ENCODE measurements at regions not wholly inside any gene's neighbourhood (a gene's known extent, or its start where the extent isn't known, plus 50 kb on each side); places are given as distances from the start of the nearest gene placed in this dataset.

DNA sequence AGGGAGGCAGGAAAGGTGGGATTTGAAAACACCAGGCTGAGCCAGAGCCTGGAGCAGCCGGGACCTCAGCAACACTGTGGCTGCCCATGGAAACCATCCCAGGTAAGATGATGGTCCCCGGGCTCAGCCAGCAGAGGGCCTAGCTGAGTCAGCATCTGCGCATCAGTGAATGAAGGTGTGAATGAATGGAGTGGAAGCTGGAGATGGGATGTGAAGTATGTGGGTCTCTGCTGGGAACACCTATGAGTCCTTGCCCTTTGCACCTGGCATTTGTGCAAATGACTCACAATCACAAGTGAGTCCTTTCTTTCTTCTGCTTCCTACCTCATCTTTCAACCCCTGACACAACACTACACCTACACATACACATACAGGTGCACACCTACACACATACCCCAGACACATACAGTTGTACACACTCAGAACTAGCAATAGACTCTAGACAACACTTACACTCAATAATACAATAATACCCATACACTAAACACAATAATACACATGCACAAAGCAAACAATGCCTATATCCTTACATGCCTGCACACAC, 62.8 kb upstream of the PRDM11 start:
- DNase-seq (ENCODE audit: missing footprints) (no peak), ATAC-seq (no peak)
- intact Hi-C loops (cut with DNase I): no loop called here

DNA sequence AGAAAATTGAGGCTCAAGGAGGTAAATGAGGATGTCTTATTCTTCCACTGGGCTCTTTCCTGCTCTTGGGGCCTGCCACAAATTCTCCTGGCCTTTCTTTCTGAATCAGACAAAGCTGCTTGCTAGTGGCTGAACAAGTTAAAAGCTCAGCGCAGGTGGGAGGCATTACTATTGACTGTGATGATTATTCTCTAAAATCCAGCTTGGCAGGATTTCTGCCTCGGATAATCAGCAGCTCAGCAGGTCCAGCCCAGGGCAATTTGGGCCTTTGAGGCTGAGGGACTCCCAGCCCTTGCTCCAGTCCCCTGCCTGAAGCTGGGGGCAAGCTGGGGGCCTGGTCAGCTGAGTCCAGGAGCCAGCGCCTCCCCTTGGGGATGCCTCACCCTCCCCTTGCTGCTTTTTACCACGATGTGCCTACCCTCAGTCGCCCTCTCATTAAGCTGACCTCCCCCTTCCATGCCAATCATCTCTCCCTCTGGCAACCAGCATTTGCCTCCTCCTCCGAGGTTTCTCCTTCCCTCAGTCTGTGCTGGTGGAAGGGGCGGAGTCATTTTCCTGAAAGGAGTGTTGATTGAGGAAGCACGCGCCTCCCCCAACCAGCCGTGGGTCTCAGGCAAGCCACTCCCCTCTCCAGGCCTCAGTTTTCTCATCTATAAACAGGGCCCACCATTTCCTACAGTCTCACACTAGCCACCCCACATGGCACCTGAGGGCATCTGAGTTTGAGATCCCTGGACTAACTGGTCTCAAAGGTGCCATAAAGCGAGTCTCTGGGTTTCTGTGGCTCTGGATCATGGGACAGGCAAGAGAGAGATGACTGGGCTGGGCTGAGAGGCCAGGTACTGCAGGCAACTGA, 60.6 kb upstream of the PRDM11 start:
- DNase-seq (ENCODE audit: missing footprints) (no peak), ATAC-seq (no peak)
- intact Hi-C loops (cut with DNase I): loop anchor here (5.0 kb wide), 2 partner anchors 59 to 134 kb away; partner anchors contain the start of gene TP53I11

DNA sequence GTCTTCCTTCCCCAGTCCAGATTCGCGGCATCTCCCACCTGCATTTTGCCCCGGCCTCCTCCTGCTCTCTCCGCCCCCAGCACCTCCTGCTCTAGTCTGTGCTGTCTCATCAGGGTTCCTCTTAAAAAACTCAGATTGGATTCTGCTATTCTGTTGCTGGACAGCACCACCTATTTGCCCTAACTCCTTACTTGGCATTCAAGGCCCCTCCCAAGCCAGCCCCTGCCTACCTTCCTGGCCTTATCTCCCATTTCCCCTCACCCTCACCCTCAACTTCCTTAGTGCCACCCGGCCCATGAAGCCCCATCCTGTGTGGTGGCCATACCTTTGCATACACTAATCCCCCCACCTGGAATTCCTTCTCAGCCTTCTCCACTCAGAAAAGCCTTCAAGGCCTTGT, 59.9 kb upstream of the PRDM11 start:
- intact Hi-C loops (cut with DNase I): loop anchor here (5.0 kb wide), 2 partner anchors 59 to 134 kb away; partner anchors contain the start of gene TP53I11
- ATAC-seq (no peak), DNase-seq (ENCODE audit: missing footprints) (no peak)

DNA sequence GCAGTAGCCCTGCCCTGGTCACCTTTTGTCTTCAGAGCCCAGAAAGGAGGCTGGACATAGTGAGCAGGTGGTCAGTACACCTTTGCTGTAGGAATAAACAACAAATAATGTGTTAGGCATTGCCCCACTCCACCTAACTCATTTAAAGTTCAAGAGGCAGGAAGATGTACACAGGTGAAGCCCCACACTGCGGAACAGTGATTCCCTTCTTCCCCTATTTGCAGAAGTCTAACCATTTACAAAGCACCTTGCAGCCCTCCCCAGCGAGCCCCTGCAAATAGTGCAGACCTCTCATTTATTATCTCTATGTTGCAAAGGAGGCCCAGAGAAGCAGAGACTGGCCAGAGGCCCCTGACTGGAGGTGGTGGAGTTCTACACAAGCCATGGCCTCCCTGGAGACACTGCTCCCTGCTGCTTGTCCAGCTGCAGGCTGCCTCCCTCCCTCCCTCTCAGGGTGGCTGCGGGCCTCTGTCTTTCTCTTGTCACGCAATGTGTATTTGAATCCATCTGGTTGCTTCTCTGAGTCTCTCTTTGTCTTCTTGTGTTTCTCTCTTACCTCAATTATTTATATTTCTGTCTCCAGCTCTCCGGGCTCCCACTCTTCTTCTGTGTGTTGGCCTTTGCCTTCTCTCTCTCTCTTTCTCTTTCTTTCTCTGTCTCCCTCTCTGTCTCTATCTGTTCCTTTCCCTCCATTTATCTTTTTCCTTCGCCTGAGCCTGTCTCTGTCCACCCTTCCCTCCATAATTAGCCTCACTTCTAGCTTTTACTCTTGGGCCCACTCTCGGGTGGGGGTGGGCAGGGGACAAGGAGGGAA, 59.1 kb upstream of the PRDM11 start:
- ATAC-seq: no peak
- peak; percentile 77 for DNase-seq (ENCODE audit: missing footprints)
- intact Hi-C loops (cut with DNase I): loop anchor here (5.0 kb wide), 2 partner anchors 60 to 135 kb away; partner anchors contain the start of gene TP53I11

DNA sequence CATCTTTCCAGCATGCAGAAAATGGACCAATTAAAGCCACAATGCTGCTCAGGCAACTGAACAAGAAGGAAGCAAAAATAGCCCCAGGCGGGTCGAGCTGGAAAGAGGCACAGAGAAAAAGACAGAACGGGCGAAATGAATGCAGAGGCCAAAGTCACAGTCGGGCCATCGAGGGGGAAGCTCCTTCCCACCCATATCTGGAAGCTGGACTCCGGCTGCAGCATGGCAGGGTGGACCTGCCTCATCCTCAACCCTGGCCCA, 58.6 kb upstream of the PRDM11 start:
- intact Hi-C loops (cut with DNase I): loop anchor here (5.0 kb wide), 2 partner anchors 61 to 136 kb away; partner anchors contain the start of gene TP53I11
- DNase-seq (ENCODE audit: missing footprints): no peak

DNA sequence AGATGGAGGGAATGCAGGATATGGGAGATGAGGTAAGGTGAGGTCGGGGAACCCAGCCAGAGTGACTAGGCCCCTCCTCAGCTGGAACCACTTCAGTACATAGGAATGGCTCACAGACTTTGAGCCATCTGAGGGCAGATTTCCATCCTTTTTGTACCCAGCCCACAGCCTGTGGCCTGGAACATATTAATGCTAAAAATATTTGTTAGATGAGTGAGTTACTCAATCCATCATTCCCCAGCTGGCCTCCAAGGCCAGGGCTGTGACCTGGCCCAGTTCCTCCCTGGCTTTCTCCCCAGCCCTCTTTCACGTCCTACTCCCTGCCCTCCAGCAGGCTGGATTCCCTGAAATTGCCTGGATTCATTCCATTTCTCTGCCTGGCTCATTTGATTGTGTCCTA, 57.2 kb upstream of the PRDM11 start:
- intact Hi-C loops (cut with DNase I): loop anchor here (5.0 kb wide), 2 partner anchors 62 to 137 kb away; partner anchors contain the start of gene TP53I11
- DNase-seq (ENCODE audit: missing footprints) (peak; percentile 83), ATAC-seq (peak; percentile 95)

More for the DNA sequence above, 58.6 kb upstream of the PRDM11 start:
- ATAC-seq: no peak

DNA sequence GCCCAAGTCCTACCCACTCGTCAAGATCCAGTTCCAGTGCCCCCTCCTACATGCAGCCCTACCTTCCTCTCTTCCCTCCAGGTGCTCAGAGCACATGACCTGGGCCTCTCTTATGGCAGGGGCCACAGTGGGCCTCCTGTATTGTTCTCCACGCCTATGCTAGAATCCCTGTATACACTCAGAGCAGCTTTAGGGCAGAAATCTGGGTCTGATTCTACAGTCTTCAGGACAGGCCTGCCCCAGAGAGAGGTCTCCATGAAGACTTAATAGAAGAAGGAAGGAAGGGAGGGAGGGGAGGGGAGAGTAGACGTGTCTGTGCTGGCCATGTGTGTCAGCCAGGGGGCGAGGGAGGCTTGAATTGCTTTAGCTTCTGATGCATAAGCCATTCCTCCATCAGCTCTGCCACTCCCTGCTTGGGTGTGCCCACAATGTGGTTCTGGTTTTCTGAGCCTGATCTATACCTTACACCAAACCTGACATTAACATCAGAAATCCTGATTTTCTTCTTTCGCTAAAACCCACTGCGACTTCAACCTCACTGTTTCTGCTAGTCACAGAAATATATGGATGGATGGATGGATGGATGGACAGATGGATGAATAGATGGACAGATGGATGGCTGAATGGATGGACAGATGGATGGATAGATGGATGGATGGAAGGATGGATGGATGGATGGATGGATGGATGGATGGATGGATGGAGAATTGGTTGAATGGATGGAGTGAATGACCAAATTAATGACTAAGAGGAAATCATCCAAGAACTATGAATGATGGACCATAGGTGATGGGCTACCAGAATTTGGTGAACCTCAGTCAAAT, 56.6 kb upstream of the PRDM11 start:
- peak; percentile 7 for ATAC-seq
- DNase-seq (ENCODE audit: missing footprints): no peak
- intact Hi-C loops (cut with DNase I): loop anchor here (5.0 kb wide), 2 partner anchors 63 to 138 kb away; partner anchors contain the start of gene TP53I11

DNA sequence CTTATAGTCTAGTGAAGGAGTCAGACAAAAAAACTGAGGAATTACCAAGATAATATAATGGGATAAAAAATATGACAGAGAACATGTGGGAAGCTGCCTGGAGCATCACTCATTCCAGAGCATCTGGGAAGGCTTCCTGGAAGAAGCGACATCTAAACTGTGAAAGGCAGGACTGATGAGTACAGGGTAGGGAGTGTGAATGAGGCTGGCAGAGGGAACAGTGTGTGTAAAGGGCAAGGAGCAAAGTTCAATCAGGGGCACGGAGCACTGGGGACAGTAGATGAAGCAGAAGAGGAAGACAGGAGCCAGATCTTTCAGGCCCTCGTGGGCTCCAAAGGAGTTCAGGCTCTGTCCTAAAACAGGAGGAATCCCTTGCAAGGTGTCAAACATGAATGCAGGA, 55.8 kb upstream of the PRDM11 start:
- intact Hi-C loops (cut with DNase I): no loop called here
- ATAC-seq (no peak), DNase-seq (ENCODE audit: missing footprints) (no peak)

DNA sequence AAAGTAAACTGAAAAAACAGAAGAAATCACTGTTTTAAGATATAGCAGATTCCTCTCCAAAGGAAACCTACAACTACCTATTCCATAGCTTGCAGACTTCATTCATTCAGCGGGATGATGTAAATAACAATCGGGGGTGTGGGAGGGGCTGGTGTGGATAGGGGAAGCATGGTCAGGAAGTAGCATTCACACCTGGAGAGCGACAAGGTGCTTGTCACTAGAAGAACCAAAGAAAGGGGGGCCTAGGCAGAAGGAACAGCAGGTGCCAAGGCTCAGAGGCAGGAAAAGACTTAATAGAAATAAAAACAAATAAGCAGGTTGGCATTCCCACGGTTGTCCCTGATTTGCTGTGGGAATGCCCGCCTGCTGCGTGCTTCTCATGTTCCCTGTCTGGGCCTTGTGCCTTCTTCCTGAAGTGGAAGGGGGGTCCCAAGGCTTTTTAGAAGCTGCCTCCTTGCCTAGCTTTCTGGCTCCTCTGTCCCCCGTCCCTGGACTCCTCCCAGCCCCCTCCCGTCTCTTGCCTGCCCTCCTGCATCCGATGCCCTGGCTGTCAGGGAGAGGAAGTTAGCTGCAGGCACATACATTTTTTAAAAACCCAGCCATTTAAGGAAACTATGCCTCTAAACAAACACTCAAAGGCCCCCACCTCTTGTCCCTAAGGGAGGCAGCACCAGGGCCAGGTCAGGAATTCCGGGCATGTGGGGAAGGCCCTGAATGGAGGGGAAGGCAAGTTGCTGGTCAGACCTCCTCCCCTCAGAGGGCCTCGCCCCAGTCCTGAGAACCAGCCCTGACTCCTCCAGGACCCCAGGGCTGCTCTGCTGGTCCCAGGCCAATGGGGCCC, 54.7 kb upstream of the PRDM11 start:
- no peak for DNase-seq (ENCODE audit: missing footprints)
- ATAC-seq: no peak

DNA sequence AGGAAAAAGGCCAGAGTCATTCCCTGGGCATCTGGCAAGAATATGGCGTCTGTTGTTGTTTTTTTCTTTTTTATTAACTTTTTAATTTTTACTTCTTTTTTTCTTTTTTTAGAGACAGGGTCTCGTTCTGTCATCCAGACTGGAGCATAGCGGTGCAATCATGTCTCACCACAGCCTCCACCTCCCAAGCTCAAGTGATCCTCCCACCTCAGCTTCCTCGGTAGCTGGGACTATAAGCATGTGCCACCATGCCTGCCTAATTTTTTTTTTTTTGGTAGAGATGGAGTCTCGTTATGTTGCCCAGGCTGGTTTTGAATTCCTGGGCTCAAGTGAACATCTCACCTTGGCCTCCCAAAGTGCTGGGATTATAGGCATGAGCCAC, 54.0 kb upstream of the PRDM11 start:
- no peak for DNase-seq (ENCODE audit: missing footprints)
- no peak for ATAC-seq
- intact Hi-C loops (cut with DNase I): no loop called here

More for the DNA sequence above, 54.7 kb upstream of the PRDM11 start:
- intact Hi-C loops (cut with DNase I): no loop called here

DNA sequence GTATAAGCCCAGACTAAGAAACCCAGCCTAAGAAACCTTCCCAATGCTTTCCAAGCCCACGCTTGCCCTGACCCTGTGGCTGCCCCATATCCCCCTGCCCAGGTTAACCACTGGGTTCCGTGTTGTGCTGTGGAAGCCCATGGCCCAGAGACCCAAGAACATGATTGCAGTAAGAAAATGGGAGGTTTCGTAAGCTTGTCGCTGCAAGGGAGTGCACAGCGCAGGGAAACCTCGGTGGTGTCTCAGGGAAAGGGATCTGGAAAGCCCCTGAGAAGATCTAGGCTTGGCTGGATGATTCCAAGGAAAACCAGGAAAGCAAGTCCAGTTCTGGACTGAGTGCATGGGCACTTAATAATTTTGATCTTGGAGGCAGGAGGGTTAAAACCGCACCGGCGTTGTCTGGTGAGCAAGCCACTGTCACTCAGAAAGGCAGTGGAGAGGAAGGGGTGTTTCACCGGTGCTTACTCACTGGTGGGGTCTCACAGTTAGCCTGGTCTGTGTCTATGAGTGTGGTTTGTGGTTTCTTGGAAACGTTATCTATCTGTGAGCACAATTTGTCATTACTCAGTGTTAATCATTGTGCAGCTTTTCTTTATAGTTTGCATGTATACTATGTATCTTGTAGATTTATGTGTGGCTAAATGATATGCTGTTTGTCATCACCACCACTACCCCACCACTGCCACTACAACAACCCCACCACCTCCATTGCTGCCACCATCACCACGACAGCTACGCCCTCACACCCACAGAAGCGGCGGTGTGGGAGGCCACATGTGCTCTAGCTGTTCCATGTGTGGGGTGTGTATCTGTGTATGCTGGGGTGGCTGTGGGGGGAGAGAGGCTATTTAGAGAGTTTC, 53.3 kb upstream of the PRDM11 start:
- no peak for DNase-seq (ENCODE audit: missing footprints)
- no peak for ATAC-seq
- intact Hi-C loops (cut with DNase I): no loop called here

DNA sequence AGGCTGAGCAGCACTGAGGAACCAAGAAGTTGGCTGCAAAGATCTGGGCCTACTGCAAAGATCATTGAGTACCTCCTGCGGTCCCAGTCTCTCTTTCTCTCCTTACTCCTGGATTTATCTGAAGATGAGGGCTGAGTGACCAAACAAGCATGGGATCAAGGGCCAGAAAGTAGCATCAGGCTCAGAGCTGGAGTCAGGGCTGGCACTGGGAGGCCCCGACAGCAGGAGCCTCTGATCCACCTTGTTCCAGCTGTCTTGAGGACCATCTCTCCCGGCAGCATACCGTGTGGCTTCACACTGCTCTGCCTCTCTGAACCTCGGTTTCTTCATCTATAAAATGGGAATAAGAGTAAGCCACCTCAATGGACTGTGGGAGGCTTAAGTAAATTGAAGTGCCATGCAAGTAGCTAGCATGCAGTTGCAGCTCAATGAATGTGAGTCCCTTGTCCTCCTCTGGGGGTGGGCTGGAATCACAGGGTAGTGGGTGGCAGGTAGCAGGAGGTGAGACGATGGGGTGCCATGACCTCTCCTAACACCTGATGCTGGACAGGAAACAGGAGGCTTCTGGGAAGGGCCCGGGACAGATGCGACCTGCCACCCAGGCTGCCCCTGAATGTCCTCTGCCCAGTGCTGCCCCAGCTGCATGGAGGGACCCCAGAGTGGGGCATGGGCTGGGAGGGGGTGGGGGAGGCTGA, 52.5 kb upstream of the PRDM11 start:
- no peak for ATAC-seq
- DNase-seq (ENCODE audit: missing footprints): no peak
- intact Hi-C loops (cut with DNase I): no loop called here

DNA sequence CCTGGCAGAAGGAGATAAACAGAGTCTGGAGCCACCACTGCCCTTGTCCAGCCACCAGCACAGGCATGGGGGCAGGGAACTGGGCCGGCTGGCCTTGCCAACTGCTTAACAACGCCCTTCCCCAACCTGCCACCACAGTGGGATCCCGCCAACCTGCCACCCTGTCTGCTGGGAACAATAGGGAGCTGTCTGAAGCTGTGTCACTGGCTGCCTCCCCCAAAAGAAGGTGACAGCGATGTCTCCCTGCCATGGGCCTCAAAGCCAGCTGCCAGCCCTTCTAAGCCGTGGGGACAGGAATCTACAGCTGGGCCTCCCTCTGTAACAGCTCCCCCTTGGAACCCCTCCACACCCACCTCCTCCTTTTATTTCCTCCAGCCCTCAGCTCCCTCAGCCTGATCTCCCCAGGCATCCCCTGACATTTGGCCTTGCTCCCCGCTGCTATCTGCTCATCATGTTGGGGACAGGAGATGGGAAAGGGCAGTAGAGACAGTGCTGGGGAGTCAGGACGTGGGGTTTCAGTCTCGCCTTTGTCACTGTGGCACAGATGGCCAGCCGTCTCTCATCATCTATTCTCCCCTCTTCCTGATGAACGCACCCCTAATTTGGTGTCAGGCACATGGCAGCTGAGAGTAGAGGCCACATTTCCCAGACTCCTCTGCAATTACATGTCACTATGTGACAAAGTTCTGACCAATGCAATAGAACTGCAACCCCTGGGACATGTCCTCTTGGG, 51.3 kb upstream of the PRDM11 start:
- ATAC-seq (peak; percentile 64), DNase-seq (ENCODE audit: missing footprints) (no peak)
- intact Hi-C loops (cut with DNase I): no loop called here

DNA sequence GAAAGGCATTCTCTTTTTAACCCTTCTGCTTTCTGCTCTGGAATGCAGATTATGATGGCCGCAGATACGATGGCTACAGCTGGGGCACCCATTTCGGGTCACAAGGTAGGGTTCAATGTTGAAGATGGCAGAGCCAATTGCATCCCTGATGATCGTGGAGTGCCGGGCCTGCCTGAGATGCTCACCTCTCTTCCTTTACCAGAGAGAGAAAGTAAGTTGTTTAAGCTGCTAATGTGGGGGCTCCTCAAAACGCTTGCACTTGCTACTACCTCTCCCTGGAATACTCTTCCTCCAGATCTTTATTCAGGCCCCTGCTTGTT, 50.8 kb upstream of the PRDM11 start:
- ATAC-seq: no peak
- intact Hi-C loops (cut with DNase I): no loop called here
- DNase-seq (ENCODE audit: missing footprints): no peak

DNA sequence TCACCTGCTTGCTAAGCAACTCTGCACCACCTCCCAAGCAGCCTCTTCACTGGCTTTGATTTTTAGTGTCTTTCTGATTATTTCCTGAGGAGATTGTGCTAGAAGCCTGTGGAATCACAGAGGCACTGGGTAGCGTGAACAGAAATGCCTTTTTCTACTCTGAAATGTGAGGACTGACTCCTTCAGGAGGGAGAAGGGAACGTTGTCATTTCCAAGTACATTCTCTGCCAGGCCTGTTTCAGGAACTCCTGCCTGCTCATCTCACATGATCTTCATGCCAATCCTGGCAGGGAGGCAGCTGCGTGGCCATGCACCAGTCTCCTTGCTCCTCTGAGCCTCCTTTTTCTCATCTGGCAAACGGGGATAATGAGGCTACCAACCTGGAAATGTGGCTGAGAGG, 49.8 kb upstream of the PRDM11 start:
- no peak for ATAC-seq
- no peak for DNase-seq (ENCODE audit: missing footprints)
- intact Hi-C loops (cut with DNase I): no loop called here
